NCI-H82 (cell line): ENCODE measurements at regions not wholly inside any gene's neighbourhood (a gene's known extent, or its start where the extent isn't known, plus 50 kb on each side); places are given as distances from the start of the nearest gene placed in this dataset.
A peak's percentile ranks its signal among the peaks of the same experiment; 100 is the strongest.

Experiments used
- DNase-seq: peaks from one replicate; lab custom pipeline; 2025; lab: John Stamatoyannopoulos, UW

- no peak for DNase-seq
Observed at GRCh38 chr16:55154956-55155355, 169.0 kb upstream of the IRX6 start.

GRCh38 chr16:55155815-55156214 is 168.2 kb upstream of the IRX6 start:
- DNase-seq: no peak

- no peak for DNase-seq
Observed at GRCh38 chr16:55169780-55170179, 154.2 kb upstream of the IRX6 start.

DNA sequence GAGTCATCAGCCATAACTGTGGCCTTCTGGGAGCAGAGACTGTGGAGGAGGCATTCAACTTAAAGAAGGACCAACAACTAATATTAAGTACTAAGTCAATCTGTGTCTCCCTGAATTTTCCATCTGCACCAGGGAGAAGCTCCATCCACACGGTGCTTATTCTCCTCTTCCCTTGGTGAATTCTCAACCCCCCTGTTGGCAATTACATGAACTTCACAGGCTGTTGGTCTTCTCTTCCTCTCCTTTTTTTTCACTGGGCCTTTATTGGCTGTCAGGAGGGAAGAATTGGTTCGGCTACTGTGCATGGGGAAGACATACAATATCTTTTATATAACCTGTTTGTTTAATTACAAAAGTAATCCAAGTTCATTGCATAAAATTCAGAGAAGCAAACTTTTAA is 152.8 kb upstream of the IRX6 start:
- DNase-seq: peak; percentile 8

DNA sequence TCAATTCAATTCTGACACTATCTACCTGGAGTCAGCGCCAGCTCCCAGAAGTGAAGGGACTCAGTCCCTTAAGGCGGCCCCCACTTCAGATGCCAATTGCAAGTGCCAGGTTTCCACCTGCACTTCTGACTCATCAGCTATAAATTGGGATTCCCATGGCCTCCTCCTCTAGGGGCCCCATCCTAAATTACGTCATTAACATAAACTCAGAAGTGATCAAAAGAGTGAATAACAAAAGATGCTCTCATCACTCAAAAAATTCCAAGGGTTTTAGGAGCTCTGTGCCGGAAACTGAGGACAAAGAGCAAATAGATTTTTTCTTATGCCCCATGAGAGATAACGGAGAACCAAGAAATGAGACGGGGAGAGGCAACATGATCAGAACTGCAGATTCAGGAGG is 148.6 kb upstream of the IRX6 start:
- DNase-seq: no peak

GRCh38 chr16:55176901-55177300 is 147.1 kb upstream of the IRX6 start:
- no peak for DNase-seq

DNA sequence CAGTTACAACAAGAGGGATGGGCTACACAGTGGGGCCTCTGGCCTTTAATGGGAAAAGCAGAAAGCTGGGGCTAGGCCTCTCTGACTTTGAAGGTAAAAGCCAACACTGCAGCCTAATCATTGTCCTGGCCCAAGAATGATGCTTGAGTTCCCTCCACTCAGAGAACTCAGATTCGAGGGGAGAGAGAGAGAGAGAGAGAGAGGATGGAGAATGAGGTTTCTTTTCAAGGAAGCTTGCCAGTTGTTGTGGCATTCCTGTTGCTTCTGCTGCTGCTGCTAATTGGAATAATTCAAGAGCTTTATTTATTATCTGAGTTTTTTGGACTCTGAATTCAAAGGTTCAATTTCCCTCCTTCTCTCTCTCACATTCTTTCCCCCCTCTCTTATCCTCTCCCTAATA is 144.6 kb upstream of the IRX6 start:
- DNase-seq: no peak

GRCh38 chr16:55179852-55180585 is 144.0 kb upstream of the IRX6 start:
- DNase-seq: no peak

- DNase-seq: no peak
Observed at GRCh38 chr16:55184052-55184451, 140.0 kb upstream of the IRX6 start.

GRCh38 chr16:55184619-55185018 is 139.4 kb upstream of the IRX6 start:
- no peak for DNase-seq

- DNase-seq: peak; percentile 56
Observed at GRCh38 chr16:55189224-55189623, 134.8 kb upstream of the IRX6 start.

DNA sequence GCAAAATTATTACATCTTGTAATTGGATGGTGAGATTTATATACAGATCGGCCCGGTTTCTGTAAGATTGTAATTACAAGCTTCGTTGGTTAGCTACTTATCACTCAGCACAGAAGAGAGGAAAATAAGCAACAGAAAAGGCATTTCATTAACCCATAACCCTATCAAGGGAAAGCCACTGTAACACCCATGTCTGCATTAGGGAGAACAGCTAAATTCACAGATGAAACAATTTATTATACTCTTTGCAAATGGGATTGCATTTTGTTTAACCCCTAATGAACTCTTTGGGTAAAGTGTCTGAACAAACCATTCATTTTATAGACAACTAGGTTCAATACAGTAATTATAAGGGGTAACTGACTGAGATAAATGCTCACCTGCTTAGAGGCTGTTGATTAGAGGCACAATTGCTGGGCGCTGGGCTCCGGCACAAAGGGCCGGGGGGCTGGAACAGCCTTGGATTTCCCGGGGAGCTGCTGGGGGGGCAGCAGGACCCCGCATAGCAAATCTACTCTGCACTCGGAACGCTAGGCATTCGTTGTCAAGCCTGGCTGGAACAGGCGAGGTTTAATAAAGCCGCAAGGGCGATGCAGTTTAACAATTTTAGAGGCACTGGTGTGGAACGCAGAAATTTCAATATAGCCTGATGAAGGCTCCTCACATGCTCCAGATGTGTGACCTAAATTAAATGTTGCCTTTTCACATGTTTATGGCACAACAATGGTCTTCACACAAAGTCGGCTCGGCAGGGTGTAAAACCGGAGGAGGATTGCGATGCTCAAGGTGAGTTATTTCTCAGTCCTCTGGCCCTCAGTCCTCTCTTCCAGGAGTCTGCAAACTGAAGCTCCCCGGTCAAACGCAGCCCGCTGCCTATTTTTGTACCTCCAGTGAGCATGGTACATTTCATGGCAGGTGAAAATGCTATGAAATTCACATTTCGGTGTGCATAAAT is 134.0 kb upstream of the IRX6 start:
- peak; percentile 7 for DNase-seq

DNA sequence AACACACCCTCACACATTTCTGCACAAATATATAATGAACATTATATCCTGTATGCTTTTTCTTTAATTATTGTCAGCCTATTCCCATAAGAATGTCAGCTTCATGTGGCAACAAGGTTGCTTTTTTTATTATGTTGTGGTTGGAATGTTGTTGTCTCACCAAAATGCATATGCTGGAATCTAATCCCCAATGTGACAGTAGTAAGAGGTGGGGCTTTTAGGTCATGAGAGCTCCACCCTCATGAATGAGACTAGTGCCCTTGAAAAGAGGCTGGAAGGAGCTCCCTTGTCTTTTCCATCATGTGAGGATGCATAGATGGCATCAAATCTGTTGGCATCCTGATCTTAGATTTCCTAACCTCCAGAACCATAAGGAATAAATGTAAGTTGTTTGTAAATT is 131.3 kb upstream of the IRX6 start:
- DNase-seq: no peak

DNA sequence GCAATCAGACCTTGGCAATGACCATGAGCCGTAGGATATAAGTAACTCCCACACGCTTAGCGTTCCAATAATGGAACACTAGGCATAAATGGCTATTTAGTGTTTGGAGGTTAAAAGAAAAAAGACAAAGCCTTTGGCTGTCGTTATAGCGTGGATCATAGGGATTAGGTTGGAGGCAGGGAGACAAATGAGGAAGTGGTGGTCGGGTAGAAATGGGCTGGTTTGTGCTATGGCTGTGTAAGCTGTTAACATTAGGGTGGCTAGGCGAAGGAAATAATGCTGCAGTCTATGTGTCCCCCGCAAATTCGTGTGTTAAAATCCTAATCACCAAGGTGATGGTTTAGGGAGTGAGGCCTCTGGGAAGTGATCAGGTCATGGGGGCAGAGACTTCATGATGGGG is 120.4 kb upstream of the IRX6 start:
- DNase-seq: no peak

- DNase-seq: no peak
Observed at GRCh38 chr16:55204069-55204468, 119.9 kb upstream of the IRX6 start.

GRCh38 chr16:55204923-55205322 is 119.1 kb upstream of the IRX6 start:
- no peak for DNase-seq

DNA sequence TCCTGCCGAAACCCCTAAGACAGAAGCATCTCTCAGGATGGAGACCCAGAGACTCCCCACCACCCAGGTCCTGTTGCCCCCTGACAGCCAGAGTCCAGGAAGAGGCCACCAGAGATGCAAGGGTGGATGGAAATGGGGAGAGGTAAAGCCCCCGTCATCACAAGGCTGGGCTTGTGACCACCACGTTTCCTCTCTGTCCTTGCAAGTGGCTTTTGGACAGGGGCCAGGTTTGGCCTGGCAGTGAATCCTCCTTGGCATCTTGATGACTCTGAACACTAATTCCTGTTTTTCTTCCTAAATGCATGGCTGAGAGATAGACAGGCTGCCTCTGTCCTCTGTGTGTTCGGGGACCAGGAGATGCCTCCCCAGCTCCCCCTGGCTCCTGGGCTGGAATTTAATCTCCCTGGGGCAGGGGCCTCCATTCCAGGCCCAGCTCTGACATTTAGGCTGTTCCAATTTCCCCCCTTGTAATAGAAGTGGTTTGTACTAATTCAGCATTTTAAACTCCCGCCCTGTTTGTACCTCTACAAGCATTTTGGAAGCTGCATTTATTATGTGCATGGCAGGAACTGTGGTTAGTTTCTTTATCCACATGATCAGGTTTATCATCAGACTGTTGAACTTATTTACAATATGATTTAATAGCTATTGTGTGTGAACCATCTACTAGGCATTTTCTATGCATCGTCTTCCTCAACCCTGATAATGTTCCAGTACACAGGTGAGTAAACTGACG is 116.1 kb upstream of the IRX6 start:
- DNase-seq: no peak

DNA sequence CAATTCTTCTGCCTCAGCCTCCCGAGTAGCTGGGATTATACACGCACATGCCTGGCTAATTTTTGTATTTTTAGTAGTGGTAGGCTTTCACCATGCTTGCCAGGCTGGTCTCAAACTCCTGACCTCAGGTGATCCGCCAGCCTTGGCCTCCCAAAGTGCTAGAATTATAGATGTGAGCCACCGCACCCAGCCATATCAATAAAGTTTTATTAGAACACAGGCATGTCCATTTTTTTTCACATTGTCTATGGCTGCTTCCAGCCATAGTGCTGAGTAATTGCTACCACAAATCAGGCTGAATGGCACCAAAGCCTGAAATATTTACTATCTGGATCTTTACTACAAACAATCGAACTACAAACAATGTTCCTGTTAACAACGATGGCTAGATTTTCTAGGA is 114.4 kb upstream of the IRX6 start:
- DNase-seq: no peak

DNA sequence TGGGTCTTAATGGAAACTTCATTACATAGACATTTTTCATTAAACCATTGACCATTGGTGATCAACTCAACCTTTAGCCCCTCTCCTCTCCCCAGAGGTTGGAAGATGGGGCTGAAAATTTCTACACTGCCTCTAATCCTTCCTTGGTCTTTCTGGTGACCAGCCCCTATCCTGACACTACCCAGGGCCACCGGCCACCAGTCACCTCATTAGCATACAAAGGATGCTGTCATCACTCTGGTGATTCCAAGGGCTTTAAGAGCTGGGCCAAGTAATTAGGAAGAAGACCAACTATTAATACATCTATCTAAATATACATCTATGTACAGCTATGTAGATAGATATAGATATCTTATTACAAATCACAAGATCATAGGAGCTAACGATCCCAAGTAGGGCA is 111.2 kb upstream of the IRX6 start:
- no peak for DNase-seq

DNA sequence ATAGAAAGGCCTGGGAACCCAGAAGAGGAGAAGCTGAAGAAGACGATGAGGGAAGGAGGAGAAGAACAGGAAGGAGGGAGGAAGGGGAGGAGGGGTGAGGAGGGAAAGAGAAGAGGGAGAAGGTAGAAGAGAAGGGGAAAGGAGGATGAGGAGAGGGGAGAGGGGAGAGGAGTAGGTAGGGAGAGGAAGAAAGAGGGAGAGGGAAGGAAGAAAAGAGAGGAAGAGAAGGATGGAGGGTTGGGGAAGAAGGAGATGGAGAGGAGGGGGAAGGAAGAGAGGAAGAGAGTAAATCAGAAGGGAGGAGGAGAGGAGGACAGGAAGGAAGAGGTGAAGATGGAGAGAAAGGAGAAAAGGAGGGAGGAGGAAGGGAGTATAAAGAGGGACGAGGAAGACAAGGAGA is 109.6 kb upstream of the IRX6 start:
- no peak for DNase-seq

- peak; percentile 46 for DNase-seq
Observed at GRCh38 chr16:55214974-55215494, 109.0 kb upstream of the IRX6 start.

- DNase-seq: no peak
Observed at GRCh38 chr16:55217392-55217791, 106.6 kb upstream of the IRX6 start.
